Fibroblast of skin of right quadriceps (primary cell): ENCODE measurements at regions not wholly inside any gene's neighbourhood (a gene's known extent, or its start where the extent isn't known, plus 50 kb on each side); places are given as distances from the start of the nearest gene placed in this dataset.
"Not testable (repeated sequence)": the region's sequence is repeated elsewhere in the genome, so short reads cannot be mapped to it uniquely, and the experiment has no call there.

Experiments
- DNase-seq: peaks from one replicate; pipeline ENCODE4 v3.0.0-alpha.2; 2013

DNA sequence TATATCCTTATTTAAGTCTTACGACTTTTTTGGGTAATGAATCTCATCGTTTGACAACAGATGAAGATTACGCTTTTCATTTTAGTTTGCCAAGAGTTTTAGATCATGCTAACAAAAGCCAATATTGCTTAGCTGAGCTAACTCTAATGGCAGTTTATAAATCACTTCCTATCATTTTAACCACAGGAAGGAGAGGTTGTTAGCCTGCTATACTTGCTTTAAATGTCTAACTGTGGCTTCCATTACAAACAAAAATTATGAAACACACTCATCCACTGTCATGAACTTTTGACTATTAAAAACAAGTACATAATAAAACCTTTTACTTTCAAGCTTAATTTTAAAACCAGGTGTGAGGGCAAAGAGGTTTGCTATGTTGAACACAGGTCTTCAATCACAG, 53.7 kb upstream of the ANKH start:
- DNase-seq, result peak; percentile 53

DNA sequence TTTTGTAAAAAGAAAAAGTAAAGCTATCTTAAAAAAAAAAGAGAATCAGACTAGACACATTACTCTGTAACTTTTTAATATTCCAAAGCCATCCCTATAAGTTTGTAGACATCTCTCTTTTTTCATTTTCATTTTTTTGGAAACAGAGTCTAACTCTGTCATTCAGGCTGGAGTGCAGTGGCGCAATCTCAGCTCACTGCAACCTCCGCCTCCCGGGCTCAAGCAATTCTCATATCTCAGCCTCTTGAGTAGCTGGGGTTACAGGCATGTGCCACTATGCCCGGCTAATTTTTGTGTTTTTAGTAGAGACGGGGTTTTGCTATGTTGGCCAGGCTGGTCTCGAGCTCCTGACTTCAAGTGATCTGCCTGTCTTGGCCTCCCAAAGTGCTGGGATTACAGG, 51.4 kb upstream of the ANKH start:
- DNase-seq, result not testable (repeated sequence)

DNA sequence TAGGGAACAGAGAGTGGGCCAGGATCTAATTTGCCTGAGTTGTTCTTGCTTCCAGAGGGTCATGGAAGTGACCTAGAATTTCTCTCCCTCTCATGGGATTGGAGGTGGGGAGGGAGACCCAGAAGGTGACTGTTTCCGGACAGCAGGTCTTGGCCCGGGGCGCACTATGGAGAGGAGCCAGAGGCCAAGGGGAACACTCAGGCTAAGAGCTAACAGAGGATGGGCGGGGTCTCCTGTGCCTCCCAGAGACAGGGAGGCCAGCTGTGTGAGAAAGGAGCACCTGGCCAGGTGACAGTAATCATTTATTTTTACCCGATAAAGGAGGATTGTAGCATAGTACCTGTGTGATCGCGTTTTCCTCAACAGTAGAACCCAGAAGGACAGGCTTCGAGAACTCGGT, 50.9 kb upstream of the ANKH start:
- DNase-seq, result no peak
